T-helper 2 cell treated with Interferon-gamma antibody and Interleukin-4, amounts not matched to agents 100 ng/mL and 5 ng/mL, for 36 hours (primary cell): ENCODE measurements at regions not wholly inside any gene's neighbourhood (a gene's known extent, or its start where the extent isn't known, plus 50 kb on each side); places are given as distances from the start of the nearest gene placed in this dataset.
"Not testable (repeated sequence)": the region's sequence is repeated elsewhere in the genome, so short reads cannot be mapped to it uniquely, and the experiment has no call there.

ENCODE experiments used
- intact Hi-C: fragments of 100-400 bp; cut with micrococcal nuclease; formaldehyde crosslinking; loops from one replicate; pipeline ENCODE4 v1.15.1; 2023

DNA sequence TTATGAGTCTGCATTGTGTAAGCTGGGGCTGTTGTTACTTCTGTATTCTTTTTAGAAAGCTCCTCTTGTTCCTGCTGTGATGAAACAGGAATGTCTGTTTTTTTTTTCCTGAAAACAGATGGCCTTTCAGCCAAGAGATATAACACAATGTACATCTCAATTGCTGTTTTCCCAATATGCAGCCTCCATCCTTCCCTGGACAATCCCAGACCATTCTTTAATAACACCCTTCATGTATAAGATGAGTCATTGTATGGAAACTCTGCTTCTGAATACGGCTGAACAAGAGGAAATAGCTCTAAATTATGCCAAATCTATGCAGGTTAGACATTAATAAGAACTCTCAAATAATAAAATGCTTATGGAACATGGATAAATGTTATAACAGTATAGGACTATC lies 60.2 kb upstream of the LRRC4C start:
- intact Hi-C loops = no loop called here

- intact Hi-C loops = no loop called here
These were observed 62.9 kb upstream of the LRRC4C start for GRCh38 chr11:41522391-41522790.

DNA sequence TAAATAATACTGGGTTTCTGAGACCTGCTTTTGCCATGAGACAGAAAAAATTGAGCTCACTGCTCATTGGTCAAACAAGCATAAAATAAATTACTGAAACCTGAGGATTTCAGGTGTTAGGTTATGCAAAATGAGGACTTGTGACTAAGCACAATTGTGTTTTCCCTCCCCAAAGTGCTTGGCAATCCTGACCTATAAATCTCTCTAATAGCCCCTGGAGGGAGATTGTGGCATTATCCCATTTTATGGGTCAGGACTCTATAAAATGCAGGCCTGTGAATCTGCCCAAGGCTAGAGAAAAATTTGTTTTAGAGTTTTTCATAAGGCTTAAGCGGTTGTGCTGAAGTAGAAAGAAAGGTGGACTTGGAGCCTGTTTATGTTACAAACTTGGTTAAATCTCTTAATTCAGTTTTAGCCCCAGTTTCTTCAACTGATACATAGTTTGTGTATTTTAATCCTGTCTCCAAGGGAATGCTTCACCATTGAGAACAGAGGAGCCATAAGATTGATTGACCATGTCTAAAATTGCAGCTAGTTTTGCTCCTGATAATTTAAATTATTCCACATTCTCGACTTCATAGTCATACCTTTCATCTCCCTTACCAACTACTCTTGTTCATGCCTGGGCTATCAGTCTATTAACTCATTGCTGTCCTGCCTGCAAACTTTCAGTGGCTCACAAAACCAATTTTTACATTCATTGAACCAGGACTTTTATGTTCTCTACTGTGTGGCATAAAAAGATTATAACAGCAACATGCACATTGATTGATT lies 63.6 kb upstream of the LRRC4C start:
- intact Hi-C loops = no loop called here

DNA sequence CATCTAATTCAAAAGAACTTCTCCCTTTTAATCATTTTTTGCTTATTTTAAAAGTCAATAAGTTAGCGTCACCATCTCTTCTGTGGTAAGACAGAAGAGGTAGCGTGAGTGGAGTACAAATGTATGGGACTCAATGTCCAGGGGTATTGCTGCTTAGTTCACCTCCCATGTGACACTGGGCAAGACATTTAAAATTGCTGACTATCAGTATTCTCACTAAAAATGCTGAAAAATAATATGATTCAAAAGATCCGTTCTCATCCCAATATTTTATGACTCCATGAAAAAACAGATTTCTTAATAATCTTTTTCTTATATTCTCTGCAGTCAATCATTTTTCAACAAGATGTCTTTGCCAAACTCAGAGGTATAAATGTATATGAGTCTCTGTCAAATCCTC lies 68.1 kb upstream of the LRRC4C start:
- intact Hi-C loops = no loop called here

- intact Hi-C loops = no loop called here
These were observed 73.0 kb upstream of the LRRC4C start for GRCh38 chr11:41532413-41532812.

GRCh38 chr11:41533761-41534160 lies 74.3 kb upstream of the LRRC4C start:
- intact Hi-C loops = no loop called here

GRCh38 chr11:41534391-41534790 lies 74.9 kb upstream of the LRRC4C start:
- intact Hi-C loops = no loop called here

- intact Hi-C loops = no loop called here
These were observed 75.4 kb upstream of the LRRC4C start for GRCh38 chr11:41534861-41535260.

- intact Hi-C loops = no loop called here
These were observed 76.6 kb upstream of the LRRC4C start for GRCh38 chr11:41536021-41536568.

DNA sequence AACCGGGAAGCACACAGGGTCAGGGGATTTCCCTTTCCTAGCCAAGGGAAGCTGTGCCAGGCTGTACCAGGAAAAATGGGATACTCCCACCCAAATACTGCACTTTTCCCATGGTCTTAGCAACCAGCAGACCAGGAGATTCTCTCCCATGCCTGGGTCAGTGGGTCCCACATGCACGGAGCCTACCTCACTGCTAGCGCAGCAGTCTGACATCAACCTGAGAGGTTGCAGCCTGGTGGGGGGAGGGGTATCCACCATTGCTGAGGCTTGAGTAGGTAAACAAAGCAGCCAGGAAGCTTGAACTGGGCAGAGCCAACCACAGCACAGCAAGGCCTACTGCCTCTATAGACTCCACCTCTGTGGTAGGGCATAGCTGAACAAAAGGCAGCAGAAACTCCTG lies 85.5 kb upstream of the LRRC4C start:
- intact Hi-C loops = not testable (repeated sequence)

GRCh38 chr11:41578421-41579051 lies 119.1 kb upstream of the LRRC4C start:
- intact Hi-C loops = no loop called here

GRCh38 chr11:41579546-41579945 lies 120.1 kb upstream of the LRRC4C start:
- intact Hi-C loops = no loop called here

DNA sequence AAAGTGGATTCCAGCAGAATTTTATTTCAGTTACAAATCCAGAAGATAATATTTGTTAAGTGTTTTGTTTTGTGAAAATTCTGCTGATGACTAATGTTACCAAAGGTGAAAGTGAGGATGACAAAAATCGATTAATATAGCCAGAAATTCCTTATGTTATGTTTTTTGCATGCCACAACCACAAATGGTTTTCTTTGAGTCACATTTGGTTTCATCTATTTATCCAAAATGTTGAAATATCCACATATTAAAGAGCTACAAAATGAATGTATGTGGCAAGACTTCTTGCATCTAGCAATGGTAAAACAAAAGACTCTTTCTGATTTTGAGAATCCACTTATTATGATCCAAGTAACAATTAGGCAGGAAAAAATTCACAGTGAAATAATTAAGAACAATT lies 150.1 kb upstream of the LRRC4C start:
- intact Hi-C loops = no loop called here

GRCh38 chr11:41612415-41612814 lies 153.0 kb upstream of the LRRC4C start:
- intact Hi-C loops = no loop called here

- intact Hi-C loops = no loop called here
These were observed 153.9 kb upstream of the LRRC4C start for GRCh38 chr11:41613326-41613725.

DNA sequence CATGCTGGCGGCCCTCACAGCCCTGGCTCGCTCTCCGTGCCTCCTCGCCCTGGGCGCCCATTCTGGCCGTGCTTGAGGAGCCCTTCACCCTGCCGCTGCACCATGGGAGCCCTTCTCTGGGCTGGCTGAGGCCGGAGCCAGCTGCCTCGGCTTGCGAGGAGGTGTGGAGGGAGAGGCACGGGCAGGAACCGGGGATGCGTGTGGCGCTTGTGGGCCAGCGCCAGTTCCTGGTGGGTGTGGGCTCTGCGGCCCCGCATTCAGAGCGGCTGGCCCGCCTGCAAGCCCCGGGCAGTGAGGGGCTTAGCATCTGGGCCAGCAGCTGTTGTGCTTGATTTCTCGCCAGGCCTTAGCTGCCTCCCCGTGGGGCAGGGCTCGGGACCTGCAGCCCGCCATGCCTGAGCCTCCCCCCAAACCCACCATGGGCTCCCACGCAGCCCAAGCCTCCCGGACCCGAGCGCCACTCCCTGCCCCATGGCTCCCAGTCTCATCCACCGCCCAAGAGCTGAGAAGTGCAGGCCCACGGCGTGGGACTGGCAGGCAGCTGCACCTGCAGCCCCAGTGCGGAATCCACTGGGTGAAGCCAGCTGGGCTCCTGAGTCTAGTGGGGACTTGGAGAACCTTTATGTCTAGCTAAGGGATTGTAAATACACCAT lies 163.4 kb upstream of the LRRC4C start:
- intact Hi-C loops = no loop called here

- intact Hi-C loops = no loop called here
These were observed 200.5 kb upstream of the LRRC4C start for GRCh38 chr11:41659985-41660384.

DNA sequence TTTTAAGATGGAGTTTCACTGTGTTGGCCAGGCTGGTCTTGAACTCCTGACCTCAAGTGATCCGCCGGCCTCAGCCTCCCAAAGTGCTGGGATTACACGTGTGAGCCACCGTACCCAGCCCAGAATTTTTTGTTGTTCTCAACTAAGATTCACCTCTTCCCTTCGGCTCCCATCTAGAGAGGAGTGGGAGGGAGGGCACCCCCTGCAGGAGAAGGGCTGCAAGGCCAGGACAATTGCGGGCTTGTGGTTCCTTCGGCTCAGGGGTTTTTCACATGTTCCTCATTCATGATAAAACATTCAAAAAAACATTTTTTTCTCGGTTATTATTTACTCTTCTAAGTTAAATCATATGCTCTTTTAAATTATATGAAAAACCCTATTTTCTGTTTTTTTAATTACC lies 201.1 kb upstream of the LRRC4C start:
- intact Hi-C loops = no loop called here

DNA sequence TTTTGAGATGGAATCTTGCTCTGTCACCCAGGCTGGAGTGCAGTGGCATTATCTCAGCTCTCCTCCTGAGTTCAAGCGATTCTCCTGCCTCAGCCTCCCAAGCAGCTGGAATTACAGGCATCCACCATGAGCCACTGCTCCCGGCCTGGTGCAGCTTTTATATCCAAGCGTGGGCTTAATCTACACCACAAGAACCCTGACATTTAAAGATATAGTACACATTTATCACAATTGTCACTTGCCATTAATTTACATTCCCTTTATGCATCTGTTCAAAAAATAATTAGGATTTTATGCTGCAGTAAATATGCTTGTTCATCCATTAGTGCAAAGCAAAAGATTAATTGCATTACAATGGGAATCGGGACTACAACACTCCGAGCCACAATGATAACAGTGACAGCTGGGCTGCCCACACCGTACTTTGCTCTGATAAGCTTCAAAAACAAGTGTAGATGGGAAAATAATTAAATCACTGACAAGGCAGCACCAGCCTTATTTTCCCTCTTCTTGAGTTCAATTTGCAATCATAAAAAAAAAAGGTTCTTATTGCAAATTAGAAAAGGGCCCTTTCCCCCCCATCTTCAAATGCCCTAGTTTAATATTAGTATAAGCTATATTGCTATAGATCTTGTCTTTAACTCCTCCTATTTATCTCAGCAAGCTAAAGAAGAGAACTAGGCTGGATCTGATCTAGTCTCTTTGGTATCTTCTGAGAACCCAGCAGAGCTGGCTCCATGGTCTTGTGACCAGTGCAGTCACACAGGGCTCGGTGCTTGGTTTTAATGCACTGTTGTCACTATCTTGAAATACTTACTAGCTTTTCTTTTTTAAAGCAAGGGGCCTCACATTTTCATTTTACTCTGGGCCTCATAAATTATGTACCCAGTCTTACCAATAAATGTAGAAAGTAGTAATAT lies 206.2 kb upstream of the LRRC4C start:
- intact Hi-C loops = no loop called here

GRCh38 chr11:41666951-41667653 lies 207.7 kb upstream of the LRRC4C start:
- intact Hi-C loops = no loop called here

DNA sequence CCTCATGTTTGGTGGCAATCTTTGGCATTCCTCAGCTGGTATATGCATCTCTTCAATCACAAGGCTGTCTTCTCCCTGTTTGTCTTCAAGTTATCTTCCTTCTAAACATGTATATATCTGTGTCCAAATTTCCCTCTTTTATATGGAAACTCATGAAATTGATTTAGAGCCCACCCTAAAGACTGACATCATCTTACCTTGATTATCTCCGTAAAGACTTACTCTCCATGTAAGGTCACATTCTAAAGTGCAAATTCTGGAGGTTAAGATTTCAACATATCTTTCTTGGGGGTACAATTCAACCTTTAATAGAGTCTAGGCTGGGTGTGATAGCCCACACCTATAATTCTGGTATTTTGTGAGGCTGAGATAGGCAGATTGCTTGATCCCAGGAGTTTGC lies 215.8 kb upstream of the LRRC4C start:
- intact Hi-C loops = no loop called here
